Sigmoid colon (tissue), 3 donors: ENCODE measurements at regions not wholly inside any gene's neighbourhood (a gene's known extent, or its start where the extent isn't known, plus 50 kb on each side); places are given as distances from the start of the nearest gene placed in this dataset.

Source experiments
- POLR2A ChIP-seq, 2 donors: fragments of 450-650 bp; IDR thresholded peaks; one replicate each; pipeline ENCODE4 v1.6.1; 2016; ENCODE audit warnings: antibody characterized with exemption in 2 of 2, mild to moderate bottlenecking in 2 of 2, moderate library complexity in 2 of 2
- TF ChIP-seq, protein P1 (sequence below), 4 experiments: fragments of 450-650 bp in 3 of 4; fragments of 200-600 bp in 1 of 4; IDR thresholded peaks; one replicate each; pipeline ENCODE4 v1.5.1; 2016 to 2019; ENCODE audit warnings: antibody characterized with exemption in 4 of 4, mild to moderate bottlenecking in 3 of 4, moderate library complexity in 2 of 4

DNA sequence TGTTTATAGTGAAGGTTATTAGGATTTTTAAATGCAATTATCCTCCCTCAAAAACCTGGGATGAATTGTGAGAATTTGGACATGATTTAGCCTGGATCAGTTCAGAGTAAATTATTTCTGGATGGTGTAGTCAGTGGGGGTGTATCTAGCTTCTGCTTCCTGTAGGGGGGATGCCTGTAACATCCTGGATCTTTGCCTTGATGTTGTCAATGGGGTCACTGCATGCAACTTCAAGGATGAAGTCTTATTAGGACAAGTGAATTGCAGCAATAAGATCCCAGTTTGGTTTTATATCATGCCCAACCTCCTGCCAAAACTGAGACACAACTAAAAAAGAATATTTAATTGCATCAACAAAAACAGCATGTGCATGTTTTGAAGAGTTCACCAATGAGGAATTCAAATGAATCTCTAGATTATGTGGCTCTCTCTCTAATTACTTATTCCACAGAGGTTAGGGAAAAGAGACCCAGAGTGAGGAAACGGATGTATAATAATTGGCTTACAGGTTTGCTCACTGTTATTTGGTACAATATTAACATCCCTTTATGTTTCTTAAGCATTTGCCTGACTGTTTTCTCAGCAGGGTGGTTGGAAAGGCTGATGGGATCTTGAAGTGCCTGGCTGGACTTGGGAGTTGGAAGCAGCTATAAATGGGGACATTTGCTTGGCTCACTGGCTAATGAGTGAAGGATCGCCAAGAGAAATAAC lies 159.8 kb downstream of the HS3ST3B1 start:
- TF ChIP-seq, protein P1, sequence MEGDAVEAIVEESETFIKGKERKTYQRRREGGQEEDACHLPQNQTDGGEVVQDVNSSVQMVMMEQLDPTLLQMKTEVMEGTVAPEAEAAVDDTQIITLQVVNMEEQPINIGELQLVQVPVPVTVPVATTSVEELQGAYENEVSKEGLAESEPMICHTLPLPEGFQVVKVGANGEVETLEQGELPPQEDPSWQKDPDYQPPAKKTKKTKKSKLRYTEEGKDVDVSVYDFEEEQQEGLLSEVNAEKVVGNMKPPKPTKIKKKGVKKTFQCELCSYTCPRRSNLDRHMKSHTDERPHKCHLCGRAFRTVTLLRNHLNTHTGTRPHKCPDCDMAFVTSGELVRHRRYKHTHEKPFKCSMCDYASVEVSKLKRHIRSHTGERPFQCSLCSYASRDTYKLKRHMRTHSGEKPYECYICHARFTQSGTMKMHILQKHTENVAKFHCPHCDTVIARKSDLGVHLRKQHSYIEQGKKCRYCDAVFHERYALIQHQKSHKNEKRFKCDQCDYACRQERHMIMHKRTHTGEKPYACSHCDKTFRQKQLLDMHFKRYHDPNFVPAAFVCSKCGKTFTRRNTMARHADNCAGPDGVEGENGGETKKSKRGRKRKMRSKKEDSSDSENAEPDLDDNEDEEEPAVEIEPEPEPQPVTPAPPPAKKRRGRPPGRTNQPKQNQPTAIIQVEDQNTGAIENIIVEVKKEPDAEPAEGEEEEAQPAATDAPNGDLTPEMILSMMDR (IDR thresholded peaks at IDR 0.05) = no peak
- no peak for TF ChIP-seq POLR2A (IDR thresholded peaks at IDR 0.05)
